Esophagus muscularis mucosa (tissue), 4 donors: ENCODE measurements at regions not wholly inside any gene's neighbourhood (a gene's known extent, or its start where the extent isn't known, plus 50 kb on each side); places are given as distances from the start of the nearest gene placed in this dataset.

Experiments used
- DNase-seq: peaks from one replicate; pipeline ENCODE4 v3.0.0-alpha.2; 2017; ENCODE audit errors: extremely low spot score
- H3K27ac ChIP-seq, 4 donors: fragments of 200-600 bp; sonication (generic); replicated peaks in 1 of 4; 1 replicate in 3 of 4; 2 replicates in 1 of 4; pipeline ENCODE4 v1.5.1; 2016 to 2019; ENCODE audit warnings: mild to moderate bottlenecking in 1 of 4
- H3K27me3 ChIP-seq, 4 donors: fragments of 200-600 bp; sonication (generic); one replicate each; pipeline versions ENCODE4 v1.5.1 to v1.6.0; 2016 to 2019
- H3K36me3 ChIP-seq, 4 donors: fragments of 200-600 bp; sonication (generic); one replicate each; pipeline ENCODE4 v1.5.1; 2016 to 2019
- H3K4me1 ChIP-seq, 4 donors: fragments of 200-600 bp; sonication (generic); one replicate each; pipeline ENCODE4 v1.5.1; 2016 to 2019
- H3K4me3 ChIP-seq, 4 donors: fragments of 200-600 bp; sonication (generic); 1 replicate in 2 of 4; 2 replicates in 2 of 4; pipeline ENCODE4 v1.5.1; 2016 to 2019; ENCODE audit warnings: mild to moderate bottlenecking in 4 of 4, moderate library complexity in 1 of 4
- H3K9me3 ChIP-seq, 4 donors: fragments of 200-600 bp; sonication (generic); 1 replicate in 3 of 4; 2 replicates in 1 of 4; pipeline ENCODE4 v1.5.1; 2016 to 2019
- EP300 ChIP-seq: sonication (generic); formaldehyde crosslinking; IDR thresholded peaks from one replicate; pipeline ENCODE4 v1.6.1; 2017; ENCODE audit warnings: antibody characterized with exemption
- POLR2A ChIP-seq: fragments of 450-650 bp; IDR thresholded peaks from one replicate; pipeline ENCODE4 v1.6.1; 2017; ENCODE audit warnings: antibody characterized with exemption, moderate library complexity, mild to moderate bottlenecking, low read depth
- POLR2AphosphoS5 ChIP-seq, 2 donors: sonication (generic); formaldehyde crosslinking; IDR thresholded peaks; one replicate each; pipeline ENCODE4 v1.6.1; 2017; ENCODE audit warnings: antibody characterized with exemption in 2 of 2
- WGBS: methylation state at CpG from one replicate; pipeline ENCODE4 v1.1.5; 2018; 5-methylcytosine and 5-hydroxymethylcytosine counted together
- intact Hi-C: fragments of 100-400 bp; cut with DNase I; formaldehyde crosslinking; loops from one replicate; pipeline ENCODE4 v1.15.1; 2023
- TF ChIP-seq, protein P1 (sequence below), 3 experiments: fragments of 200-600 bp in 2 of 3; fragments of 450-650 bp in 1 of 3; sonication (generic) in 2 of 3; IDR thresholded peaks; one replicate each; pipeline ENCODE4 v1.5.1; 2017 to 2019; ENCODE audit warnings: antibody characterized with exemption in 3 of 3, mild to moderate bottlenecking in 2 of 3, moderate library complexity in 1 of 3

DNA sequence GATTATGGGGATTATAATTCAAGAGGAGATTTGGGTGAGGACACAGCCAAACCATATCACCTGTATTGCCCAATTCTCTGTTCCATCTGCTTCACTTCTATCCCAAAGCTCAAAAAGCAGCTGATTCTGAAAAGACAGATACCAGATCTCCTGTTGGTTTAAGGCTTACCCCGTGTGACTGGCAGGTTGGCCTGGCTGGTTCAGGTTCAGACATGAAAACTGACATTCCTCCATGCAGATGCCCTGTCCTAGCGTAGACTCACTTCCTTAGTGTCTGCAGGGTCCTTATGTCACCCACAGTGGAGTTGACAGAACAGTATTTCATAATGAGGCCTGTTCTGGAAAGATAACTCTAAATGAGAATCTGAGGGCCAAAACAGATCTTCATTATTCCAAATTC lies 61.1 kb upstream of the FLRT2 start:
- H3K4me3 ChIP-seq = no peak overlapping the region
- TF ChIP-seq POLR2A (no peak), POLR2AphosphoS5 (IDR thresholded peaks at IDR 0.05) (no peak), EP300 (no peak)
- TF ChIP-seq, protein P1, sequence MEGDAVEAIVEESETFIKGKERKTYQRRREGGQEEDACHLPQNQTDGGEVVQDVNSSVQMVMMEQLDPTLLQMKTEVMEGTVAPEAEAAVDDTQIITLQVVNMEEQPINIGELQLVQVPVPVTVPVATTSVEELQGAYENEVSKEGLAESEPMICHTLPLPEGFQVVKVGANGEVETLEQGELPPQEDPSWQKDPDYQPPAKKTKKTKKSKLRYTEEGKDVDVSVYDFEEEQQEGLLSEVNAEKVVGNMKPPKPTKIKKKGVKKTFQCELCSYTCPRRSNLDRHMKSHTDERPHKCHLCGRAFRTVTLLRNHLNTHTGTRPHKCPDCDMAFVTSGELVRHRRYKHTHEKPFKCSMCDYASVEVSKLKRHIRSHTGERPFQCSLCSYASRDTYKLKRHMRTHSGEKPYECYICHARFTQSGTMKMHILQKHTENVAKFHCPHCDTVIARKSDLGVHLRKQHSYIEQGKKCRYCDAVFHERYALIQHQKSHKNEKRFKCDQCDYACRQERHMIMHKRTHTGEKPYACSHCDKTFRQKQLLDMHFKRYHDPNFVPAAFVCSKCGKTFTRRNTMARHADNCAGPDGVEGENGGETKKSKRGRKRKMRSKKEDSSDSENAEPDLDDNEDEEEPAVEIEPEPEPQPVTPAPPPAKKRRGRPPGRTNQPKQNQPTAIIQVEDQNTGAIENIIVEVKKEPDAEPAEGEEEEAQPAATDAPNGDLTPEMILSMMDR (IDR thresholded peaks at IDR 0.05) = no peak
- intact Hi-C loops = no loop called here
- no peak for DNase-seq
- peaks cover 0 to 6% (median 2%) of the 10 kb centered on the region in 4 donors for H3K4me1 ChIP-seq
- no peaks in the 10 kb centered on the region for H3K36me3 ChIP-seq
- no peaks in the 10 kb centered on the region for H3K9me3 ChIP-seq
- H3K27ac ChIP-seq = no peak overlapping the region
- 83% methylated on average over 2 of the region's 2 CpGs for WGBS
- H3K27me3 ChIP-seq = no peaks in the 10 kb centered on the region

DNA sequence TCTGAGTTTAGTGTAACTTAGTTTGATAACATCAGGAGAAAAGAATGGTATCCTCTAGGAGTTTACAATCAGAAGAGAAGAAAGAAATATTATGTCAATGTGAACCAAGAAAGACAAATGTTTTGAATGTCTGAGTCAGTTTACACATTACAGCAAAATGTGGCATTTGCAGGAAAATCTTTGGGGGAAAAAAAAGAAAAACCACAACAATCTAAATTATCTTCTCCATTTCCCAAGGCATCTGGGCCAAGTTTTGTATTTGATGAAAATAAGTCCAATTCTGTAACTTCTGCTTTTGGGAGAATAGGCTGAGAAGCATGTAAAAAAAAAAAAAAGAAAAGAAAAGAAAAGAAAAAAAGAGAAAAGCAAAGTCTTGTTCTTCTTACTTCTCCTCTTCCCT lies 58.8 kb upstream of the FLRT2 start:
- intact Hi-C loops = no loop called here
- no peak overlapping the region for H3K4me3 ChIP-seq
- no peaks in the 10 kb centered on the region for H3K36me3 ChIP-seq

DNA sequence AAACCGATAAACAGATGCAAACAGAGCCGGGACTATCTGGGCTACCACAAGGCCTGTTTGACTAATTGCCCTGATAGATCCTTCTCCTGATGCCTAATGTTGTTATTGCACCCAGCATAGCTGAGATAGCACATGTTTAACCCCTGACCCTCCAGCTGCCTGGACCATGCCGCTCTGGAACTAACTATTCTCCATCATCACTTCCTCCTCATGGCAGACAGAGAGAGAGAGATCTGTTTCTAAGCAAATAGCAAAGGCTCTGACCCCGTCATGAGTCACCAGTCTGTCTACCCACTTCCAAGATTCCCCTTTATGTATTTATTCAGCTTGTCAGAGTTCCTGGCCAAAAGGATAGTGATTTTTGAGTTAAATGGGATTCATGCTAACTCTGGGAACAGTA lies 58.2 kb upstream of the FLRT2 start:
- no peaks in the 10 kb centered on the region for H3K36me3 ChIP-seq
- intact Hi-C loops = no loop called here
- H3K9me3 ChIP-seq = no peaks in the 10 kb centered on the region
- H3K27ac ChIP-seq = no peak overlapping the region
- no peak for DNase-seq
- no peak overlapping the region for H3K4me3 ChIP-seq
- WGBS = 40% methylated on average over 4 of the region's 4 CpGs
- TF ChIP-seq EP300 (no peak), POLR2AphosphoS5 (IDR thresholded peaks at IDR 0.05) (no peak), POLR2A (no peak)
- TF ChIP-seq, protein P1 (IDR thresholded peaks at IDR 0.05) = no peak
- peaks cover 0 to 6% (median 4%) of the 10 kb centered on the region in 4 donors for H3K4me1 ChIP-seq
- H3K27me3 ChIP-seq = no peaks in the 10 kb centered on the region

More for the DNA sequence above, 58.8 kb upstream of the FLRT2 start:
- no peaks in the 10 kb centered on the region for H3K9me3 ChIP-seq
- peaks cover 0 to 6% (median 4%) of the 10 kb centered on the region in 4 donors for H3K4me1 ChIP-seq
- no peak for DNase-seq
- H3K27ac ChIP-seq = no peak overlapping the region
- no peak for TF ChIP-seq EP300
- TF ChIP-seq POLR2A = no peak
- no peak for TF ChIP-seq POLR2AphosphoS5 (IDR thresholded peaks at IDR 0.05)
- TF ChIP-seq, protein P1 (IDR thresholded peaks at IDR 0.05) = no peak
- no peaks in the 10 kb centered on the region for H3K27me3 ChIP-seq

DNA sequence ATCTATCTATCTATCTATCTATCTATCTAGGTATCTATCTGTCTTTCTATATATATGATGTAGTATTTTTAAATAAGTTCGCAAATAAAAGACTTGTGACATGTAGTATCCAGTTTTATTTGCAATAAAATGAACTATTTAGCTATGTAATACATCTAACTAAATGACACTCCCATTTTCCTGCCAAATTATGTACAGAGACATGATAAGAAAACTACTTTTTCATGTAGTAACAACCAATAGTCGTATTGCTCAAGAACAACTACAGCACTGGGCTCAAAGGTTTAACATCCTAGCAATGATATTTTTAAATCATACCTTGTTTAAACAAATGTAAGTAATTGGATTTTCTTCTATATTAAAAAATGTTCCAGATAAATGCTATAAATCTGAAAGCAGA lies 55.5 kb upstream of the FLRT2 start:
- H3K27me3 ChIP-seq = no peaks in the 10 kb centered on the region
- intact Hi-C loops = no loop called here
- H3K27ac ChIP-seq = no peak overlapping the region
- H3K9me3 ChIP-seq = no peaks in the 10 kb centered on the region
- WGBS = 99% methylated on average over 2 of the region's 2 CpGs
- H3K36me3 ChIP-seq = no peaks in the 10 kb centered on the region
- H3K4me1 ChIP-seq = peaks cover 0 to 6% (median 4%) of the 10 kb centered on the region in 4 donors
- DNase-seq = no peak
- TF ChIP-seq POLR2A = no peak
- TF ChIP-seq, protein P1 (IDR thresholded peaks at IDR 0.05) = no peak
- TF ChIP-seq POLR2AphosphoS5 (IDR thresholded peaks at IDR 0.05) = no peak
- TF ChIP-seq EP300 = no peak
- no peak overlapping the region for H3K4me3 ChIP-seq

DNA sequence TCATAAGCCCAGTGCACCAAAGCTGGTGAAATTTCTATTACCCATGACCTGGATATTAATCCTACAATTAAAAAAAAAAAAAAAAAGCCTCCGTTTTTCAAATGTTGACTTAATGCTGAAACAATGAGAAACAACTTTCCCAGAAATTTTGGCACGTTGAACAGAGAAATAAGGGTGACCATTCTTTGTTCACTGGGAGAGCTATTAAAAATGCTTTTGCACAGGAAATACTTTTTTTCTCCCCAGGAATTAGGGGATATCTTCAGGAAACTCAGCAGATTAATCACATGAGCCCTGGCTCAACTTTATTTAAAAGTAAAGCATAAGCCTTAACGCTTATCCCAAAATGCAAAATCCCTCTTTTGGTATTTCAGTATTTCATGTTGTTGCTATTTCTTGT lies 54.8 kb upstream of the FLRT2 start:
- no peak overlapping the region for H3K4me3 ChIP-seq
- peaks cover 0 to 6% (median 4%) of the 10 kb centered on the region in 4 donors for H3K4me1 ChIP-seq
- no peak overlapping the region for H3K27ac ChIP-seq
- no peaks in the 10 kb centered on the region for H3K27me3 ChIP-seq
- no peak for TF ChIP-seq POLR2AphosphoS5 (IDR thresholded peaks at IDR 0.05)
- TF ChIP-seq EP300 = no peak
- TF ChIP-seq POLR2A = no peak
- TF ChIP-seq, protein P1 (IDR thresholded peaks at IDR 0.05) = no peak
- H3K9me3 ChIP-seq = no peaks in the 10 kb centered on the region
- H3K36me3 ChIP-seq = no peaks in the 10 kb centered on the region
- DNase-seq = no peak
- intact Hi-C loops = no loop called here
- WGBS = 49% methylated on average over 3 of the region's 3 CpGs
